ENCODE measurements at regions not wholly inside any gene's neighbourhood (a gene's known extent, or its start where the extent isn't known, plus 50 kb on each side); places are given as distances from the start of the nearest gene placed in this dataset.

- TF ChIP-seq CTCF (IDR thresholded peaks at IDR 0.05; ENCODE audit: low read depth, low read length) (no peak), POLR2A (IDR thresholded peaks at IDR 0.05; ENCODE audit: extremely low read depth, insufficient read length) (no peak)
These were observed 185.4 kb upstream of the ANK3 start for GRCh38 chr10:60575105-60575504.

All from NB4 (cell line).